ENCODE measurements at regions not wholly inside any gene's neighbourhood (a gene's known extent, or its start where the extent isn't known, plus 50 kb on each side); places are given as distances from the start of the nearest gene placed in this dataset.

- no peak for TF ChIP-seq CTCF (IDR thresholded peaks at IDR 0.05)
These were observed 903.7 kb downstream of the FAM181B start for GRCh38 chr11:81829976-81830375.

DNA sequence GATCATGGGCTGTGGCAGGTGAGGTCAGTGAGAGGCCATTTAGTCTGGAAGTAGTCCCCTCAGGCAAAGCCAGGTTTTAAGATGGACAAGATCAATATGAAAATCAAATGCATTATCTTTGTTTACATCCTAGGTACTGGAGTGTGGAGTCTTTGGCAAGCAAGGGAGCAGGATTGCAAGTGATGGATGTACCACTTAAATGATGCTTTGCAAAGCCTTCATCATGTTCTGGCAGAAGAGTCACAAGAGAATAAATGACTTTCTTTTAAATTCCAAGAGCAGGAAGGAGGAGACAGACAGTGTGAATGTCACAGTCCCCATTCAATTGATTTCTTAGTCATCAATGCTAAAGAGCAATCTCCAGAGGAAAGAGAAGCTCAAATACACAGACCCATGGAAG lies 908.3 kb downstream of the FAM181B start:
- TF ChIP-seq CTCF (IDR thresholded peaks at IDR 0.05) = no peak

GRCh38 chr11:81819462-81819861 lies 914.2 kb downstream of the FAM181B start:
- no peak for TF ChIP-seq CTCF (IDR thresholded peaks at IDR 0.05)

GRCh38 chr11:81804858-81805257 lies 928.8 kb downstream of the FAM181B start:
- TF ChIP-seq CTCF (IDR thresholded peaks at IDR 0.05) = no peak

GRCh38 chr11:81802591-81802990 lies 931.1 kb downstream of the FAM181B start:
- no peak for TF ChIP-seq CTCF (IDR thresholded peaks at IDR 0.05)

DNA sequence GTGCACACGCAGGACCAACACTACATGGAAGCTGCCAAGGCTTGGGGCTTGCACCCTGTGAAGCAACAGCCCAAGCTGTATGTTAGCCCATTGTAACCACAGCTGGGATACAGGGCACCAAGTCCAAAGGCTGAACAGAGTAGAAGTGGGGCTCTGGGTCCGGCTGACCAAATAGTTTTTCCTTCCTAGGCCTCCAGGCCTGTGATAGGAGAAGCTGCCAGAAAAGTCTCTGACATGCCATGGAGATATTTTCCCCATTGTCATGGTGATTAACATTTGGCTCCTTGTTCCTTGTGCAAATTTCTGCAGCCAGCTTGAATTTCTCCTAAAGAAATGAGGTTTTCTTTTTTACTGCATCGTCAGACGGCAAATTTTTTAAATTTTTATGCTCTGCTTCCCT lies 941.2 kb downstream of the FAM181B start:
- no peak for TF ChIP-seq CTCF (IDR thresholded peaks at IDR 0.05)

DNA sequence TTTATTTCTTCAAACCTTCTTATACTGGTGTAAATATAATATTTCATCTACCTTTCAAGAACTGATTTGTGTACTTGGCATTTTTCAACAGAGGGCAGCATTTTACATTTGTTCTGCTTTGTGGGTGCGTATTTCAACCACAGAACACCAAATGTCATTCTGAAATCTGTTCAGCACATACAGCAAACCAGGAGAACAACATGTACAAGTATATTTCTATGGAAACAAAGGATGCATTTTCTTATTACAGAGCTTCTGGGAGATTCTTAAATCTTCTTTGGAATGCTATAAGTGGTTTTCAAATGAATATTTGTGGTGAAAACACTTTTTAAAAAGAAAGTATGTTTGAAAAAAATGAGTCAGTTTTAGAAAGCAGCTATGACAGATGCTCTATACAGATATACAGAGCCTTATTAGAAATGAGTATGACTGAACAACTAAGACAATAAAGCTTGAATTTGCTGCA lies 946.0 kb downstream of the FAM181B start:
- TF ChIP-seq CTCF (IDR thresholded peaks at IDR 0.05) = peak; percentile 53; the same call in 1 of the 2 replicates

- no peak for TF ChIP-seq CTCF (IDR thresholded peaks at IDR 0.05)
These were observed 961.5 kb downstream of the FAM181B start for GRCh38 chr11:81772166-81772565.
